Superior temporal gyrus (tissue), 1 donor: ENCODE measurements at regions not wholly inside any gene's neighbourhood (a gene's known extent, or its start where the extent isn't known, plus 50 kb on each side); places are given as distances from the start of the nearest gene placed in this dataset.

Source experiments
- DNase-seq: peaks from one replicate; pipeline ENCODE4 v3.0.0-alpha.2; 2016; ENCODE audit errors: extremely low spot score

- no peak for DNase-seq
These were observed 542.1 kb downstream of the TCERG1L start for GRCh38 chr10:130769146-130770017.

GRCh38 chr10:130770018-130770630, 541.4 kb downstream of the TCERG1L start:
- DNase-seq = no peak

DNA sequence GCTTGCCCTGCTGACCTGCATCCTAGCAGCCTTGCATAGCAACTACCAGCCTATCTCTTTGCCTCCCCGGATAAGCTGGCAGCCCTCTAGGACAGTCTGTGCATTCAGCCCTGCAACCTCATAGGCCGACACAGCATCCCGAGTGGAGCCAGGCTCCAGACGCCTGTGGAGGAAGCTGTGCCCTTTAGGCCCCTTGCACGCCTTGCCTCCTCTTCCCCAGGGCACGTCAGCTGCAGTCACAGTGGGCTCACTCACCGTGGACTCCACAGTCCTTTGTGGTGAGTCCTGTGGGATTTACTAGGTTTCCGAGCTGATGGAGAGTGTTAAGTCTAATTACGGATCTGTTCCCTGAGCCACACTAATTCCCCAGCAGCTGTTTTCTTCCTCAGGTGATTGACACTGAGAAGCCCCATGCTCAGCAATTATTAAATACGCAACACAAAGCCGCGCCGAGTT, 540.0 kb downstream of the TCERG1L start:
- DNase-seq = no peak

- no peak for DNase-seq
These were observed 539.5 kb downstream of the TCERG1L start for GRCh38 chr10:130772056-130772455.

DNA sequence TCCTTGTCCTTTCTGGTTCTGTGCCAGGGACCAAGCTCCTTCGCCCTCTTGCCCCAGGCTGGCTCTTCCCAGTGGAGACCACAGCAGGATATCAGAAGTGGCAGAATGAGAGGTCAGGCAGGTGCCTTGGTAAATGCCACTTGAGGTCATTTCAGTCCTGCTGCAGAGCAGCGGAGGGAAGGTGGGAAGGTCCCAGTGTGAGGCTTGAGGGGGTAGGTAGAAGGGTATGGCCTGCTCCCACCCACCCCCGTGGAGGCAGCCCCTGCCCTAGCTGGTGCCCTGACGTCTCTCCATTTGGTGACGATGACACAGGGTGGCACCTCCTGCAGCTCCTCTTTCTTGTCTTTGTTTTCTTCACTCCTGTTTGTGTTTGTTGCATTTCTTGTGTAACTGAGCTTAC, 538.8 kb downstream of the TCERG1L start:
- DNase-seq = no peak

- DNase-seq = no peak
These were observed 537.6 kb downstream of the TCERG1L start for GRCh38 chr10:130773941-130774340.

- no peak for DNase-seq
These were observed 536.6 kb downstream of the TCERG1L start for GRCh38 chr10:130774871-130775270.

DNA sequence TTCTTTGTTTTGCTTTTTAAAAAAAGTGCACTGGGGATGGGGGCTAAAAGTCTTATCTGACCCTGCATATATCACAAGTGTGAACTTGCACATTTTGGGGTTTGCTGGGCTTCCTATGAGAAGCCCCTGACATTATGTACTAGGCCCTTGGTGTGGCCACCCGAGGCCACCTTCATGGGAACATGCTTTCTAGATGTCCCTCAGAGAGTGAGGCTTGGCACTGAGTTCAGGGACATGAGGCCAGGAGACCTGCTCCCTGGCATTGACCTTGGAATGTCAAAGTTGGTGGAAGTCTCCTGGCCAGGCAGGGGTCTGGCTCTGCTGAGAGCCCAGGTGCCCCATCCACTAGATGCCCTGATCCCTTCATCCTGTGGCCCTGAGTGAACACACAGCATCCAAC, 536.2 kb downstream of the TCERG1L start:
- DNase-seq = no peak

DNA sequence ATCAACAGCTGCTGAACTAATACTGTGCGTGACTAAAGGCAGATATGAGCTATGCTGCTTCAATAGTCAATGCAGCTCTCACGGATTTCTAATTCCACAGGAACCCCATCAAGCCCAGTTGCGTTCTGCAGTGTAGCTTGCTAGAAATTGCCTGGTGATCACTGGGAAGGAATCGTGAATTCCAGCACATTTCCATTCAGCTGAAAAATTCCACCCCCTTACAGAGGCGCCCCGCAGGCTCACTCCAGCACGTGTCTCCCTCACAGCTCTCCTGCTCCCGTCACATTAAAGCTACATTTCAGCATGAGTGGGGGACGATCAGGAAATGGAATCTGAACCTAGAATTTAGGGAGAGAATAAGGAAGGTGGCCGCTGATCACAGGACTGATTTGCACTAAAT, 534.8 kb downstream of the TCERG1L start:
- no peak for DNase-seq

- DNase-seq = no peak
These were observed 533.9 kb downstream of the TCERG1L start for GRCh38 chr10:130777507-130778165.

DNA sequence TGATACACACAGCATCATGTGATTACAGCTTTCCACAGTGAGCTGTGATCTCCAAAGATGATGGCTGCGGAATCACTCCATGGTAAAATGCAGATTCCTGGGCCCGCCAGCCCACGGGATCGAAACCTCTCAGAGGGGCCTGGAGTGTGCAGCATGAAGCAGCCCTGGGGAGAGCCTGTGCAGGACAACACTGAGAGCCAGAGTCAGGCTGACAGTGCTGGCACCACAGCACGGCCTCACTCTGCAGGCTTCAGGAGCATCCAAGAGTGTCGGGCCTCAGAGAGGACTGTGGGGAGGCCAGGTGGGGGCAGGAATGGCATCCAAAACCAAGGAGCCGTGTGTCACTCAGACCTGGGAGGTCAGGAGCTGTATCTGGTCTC, 533.4 kb downstream of the TCERG1L start:
- DNase-seq = no peak

DNA sequence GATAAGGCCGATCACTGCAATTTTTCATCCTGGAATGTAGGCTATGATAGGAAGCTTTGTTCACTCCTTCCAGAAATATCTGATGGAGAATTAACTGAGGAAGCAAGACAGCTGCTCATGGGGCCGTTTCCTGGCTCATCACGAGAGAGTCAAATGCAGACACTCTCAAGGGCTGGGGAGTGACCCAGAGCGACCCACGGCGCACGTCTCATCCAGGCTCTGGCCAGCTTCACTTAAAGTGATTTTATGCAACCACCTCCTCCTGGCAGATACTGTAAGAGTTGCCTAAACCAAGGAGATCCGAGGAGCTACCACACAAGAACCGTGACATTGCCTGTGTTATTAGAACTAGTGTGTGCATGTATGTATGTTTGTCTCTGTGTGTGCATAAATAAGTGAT, 530.8 kb downstream of the TCERG1L start:
- DNase-seq = no peak

DNA sequence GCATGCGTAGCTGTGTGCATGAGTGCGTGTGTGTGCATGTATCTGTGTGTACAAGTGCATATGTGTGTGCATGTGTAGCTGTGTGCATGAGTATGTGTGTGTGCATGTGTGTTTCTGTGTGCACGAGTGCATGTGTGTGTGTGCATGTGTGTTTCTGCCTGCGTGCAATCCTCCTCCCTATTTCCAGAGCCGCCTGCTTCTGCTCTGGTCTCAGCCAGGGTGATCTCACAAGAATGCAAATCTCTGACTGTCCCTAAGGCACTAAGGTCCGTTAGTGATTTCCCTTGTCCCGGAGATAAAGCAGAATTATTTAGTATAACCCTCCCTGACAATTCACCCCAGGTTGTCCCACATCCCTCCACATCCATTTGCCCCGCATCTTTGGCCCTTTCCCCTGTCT, 530.3 kb downstream of the TCERG1L start:
- no peak for DNase-seq

DNA sequence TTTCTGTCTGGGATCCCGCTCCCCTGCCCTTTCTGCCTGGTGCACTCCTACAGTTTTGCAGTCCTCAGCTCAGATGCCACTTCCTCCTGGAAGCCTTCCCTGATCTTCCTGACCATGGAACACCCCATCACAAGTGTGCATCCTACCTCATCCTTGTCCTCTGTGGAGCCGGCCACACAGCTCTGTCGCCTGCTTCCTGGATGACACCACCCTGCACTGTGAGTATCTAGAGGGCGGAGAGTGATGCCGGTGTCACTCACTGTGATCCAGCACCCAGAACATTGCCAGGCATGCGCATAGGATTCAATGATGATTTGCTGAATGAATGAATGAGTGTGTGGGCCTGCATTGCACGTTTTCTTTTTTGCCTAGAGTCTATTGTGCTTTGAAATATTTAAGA, 529.9 kb downstream of the TCERG1L start:
- no peak for DNase-seq

- DNase-seq = no peak
These were observed 529.1 kb downstream of the TCERG1L start for GRCh38 chr10:130782467-130782866.

DNA sequence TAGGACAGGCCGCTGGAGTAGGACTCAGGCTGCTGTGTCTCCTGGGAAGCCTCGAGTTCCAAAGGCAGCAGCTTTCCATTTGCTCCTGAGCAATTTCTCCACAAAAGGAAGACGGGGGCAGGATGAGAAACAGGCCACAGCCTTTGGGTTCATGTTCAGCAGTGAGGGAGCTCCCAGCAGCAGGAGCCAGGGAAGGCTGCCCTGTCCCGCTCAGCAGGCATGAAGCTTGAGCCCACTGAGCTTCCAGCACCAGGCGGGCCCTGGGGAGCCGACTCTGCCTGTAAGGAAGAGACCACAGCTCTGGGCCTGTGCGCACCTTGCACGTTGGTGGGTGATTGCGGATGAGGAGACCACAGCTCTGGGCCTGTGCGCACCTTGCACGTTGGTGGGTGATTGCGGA, 527.2 kb downstream of the TCERG1L start:
- DNase-seq = no peak

GRCh38 chr10:130786365-130786966, 525.1 kb downstream of the TCERG1L start:
- no peak for DNase-seq

DNA sequence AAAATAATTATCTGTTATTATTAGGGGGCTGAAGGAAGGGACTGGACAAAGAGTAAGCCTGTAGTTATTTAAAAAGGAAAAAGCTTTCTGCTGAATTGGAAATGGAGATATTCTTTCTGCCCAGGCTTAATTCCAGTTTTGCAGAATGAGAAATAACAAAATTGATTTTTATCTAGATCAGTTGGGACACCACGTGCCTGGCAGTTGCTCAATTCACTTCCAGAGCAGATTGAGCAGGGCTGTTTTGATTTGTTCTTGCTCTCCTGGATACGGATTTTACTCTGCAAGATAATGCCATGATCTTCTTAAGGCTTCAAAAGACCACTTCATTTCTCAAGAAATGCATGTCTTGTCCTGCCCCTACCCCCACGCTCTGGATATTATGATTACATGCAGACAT, 524.3 kb downstream of the TCERG1L start:
- DNase-seq = no peak

DNA sequence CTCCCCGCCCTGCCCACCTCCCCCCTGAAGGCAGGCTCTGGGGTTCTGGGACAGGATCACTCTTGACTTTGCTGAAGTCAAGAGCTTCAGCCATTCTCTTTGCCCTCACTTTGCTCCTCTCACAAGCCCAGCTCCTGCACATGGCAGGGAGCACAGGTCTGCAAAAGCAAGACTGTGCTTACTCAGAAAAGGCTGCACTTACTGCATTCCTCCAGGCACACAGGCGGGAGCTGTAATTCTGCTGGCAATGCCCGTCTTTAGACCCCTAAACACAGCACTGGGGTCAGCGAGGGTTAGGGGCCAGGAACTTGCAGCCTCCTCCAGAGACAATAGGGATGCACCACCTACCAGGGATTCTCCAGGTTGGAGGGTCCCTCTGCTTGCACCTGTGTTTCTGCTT, 523.7 kb downstream of the TCERG1L start:
- no peak for DNase-seq

DNA sequence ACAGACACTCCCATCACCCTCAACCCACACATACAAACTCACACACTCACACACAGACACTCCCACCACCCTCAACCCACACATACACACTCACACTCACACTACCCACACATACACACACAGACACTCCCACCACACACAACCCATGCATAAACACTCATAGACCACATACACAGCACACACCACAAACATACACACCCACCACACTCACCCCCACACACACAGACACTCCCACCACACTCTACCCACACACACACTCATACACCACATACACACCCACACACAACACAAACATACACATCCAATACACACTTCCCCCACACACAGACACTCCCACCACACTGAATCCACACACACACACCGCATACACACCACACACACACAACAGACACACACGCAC, 521.2 kb downstream of the TCERG1L start:
- DNase-seq = no peak

DNA sequence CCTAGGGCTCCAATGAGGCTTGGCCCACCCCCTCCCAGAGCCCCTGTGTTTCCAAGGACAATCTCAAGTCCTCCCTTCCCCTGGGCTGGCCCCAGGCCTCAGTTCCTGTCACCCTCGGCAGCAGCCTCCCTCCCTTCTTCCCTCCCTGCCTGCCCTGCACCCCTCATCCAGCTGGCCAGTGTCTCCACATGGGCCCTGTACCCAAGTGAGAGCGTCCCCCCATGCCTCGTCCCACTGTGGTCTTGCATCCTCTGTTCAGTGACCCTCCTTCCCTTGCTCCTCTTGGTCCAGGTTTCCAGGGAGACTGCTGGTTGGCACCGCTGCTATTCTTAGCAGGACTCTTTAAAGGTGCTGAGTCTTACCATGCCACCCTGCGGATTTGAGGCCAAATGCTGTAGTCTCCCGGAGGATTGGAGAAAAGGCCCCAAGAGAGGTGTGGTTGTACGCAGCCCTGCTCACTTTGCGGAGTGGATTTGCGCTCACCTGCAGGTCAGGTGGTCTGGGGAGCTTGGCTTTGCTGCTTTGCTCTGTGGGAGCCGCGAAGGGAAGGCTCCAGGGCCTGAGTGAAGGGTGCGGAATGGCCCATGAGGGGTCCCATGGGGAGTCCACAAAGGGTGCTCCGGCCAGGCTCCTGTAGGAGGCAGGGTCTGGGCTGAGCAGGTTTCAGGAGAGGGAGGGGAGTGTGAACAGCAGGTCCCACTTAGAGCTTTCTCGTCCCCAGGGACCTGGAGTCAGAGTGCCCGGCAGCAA, 519.2 kb downstream of the TCERG1L start:
- no peak for DNase-seq

DNA sequence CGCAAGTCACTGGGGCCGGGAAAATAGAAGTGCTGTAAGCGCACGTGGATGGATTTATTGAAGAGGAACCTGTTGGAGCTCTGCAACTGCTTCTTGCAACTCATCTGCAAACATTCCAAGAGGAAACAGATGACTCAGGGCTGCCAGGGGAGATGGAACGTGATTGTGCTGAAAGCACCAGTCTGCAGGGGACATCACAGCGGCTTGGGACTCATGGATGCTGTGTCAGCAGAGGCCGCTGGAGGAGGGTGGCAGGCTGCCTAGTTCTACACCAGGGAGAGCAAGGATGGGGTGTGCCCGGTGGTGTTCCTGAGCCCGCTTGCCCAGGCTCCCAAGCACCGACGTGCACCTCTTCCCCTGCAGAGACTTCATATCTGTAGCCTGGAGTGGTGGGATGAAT, 515.7 kb downstream of the TCERG1L start:
- DNase-seq = no peak
